GM18868 (cell line): ENCODE measurements at regions not wholly inside any gene's neighbourhood (a gene's known extent, or its start where the extent isn't known, plus 50 kb on each side); places are given as distances from the start of the nearest gene placed in this dataset.
"Not testable (repeated sequence)": the region's sequence is repeated elsewhere in the genome, so short reads cannot be mapped to it uniquely, and the experiment has no call there.

ENCODE experiments used
- ATAC-seq: cut with Tn5 transposase; IDR thresholded peaks from one replicate; pipeline ENCODE4 v1.9.1; 2021; ENCODE audit warnings: mild to moderate bottlenecking, moderate library complexity; ENCODE audit not compliant: unreplicated experiment

GRCh38 chr4:101421386-101421785 lies 74.1 kb upstream of the PPP3CA start:
- no peak for ATAC-seq

GRCh38 chr4:101420661-101421060 lies 73.3 kb upstream of the PPP3CA start:
- ATAC-seq, result no peak

- ATAC-seq, result peak; percentile 50
Measured at GRCh38 chr4:101419336-101420135, 72.2 kb upstream of the PPP3CA start.

GRCh38 chr4:101418466-101418865 lies 71.1 kb upstream of the PPP3CA start:
- no peak for ATAC-seq

- ATAC-seq, result peak; percentile 85
Measured at GRCh38 chr4:101418055-101418454, 70.7 kb upstream of the PPP3CA start.

- no peak for ATAC-seq
Measured at GRCh38 chr4:101417046-101417445, 69.7 kb upstream of the PPP3CA start.

- ATAC-seq, result no peak
Measured at GRCh38 chr4:101415962-101416361, 68.6 kb upstream of the PPP3CA start.

- no peak for ATAC-seq
Measured at GRCh38 chr4:101414496-101414895, 67.2 kb upstream of the PPP3CA start.

- no peak for ATAC-seq
Measured at GRCh38 chr4:101411926-101412325, 64.6 kb upstream of the PPP3CA start.

- ATAC-seq, result not testable (repeated sequence)
Measured at GRCh38 chr4:101411281-101411910, 64.1 kb upstream of the PPP3CA start.

GRCh38 chr4:101400096-101400495 lies 52.8 kb upstream of the PPP3CA start:
- no peak for ATAC-seq

GRCh38 chr4:101398807-101399206 lies 51.5 kb upstream of the PPP3CA start:
- no peak for ATAC-seq
